Panc1 (cell line): ENCODE measurements at regions not wholly inside any gene's neighbourhood (a gene's known extent, or its start where the extent isn't known, plus 50 kb on each side); places are given as distances from the start of the nearest gene placed in this dataset.

Experiments
- ATAC-seq: fragments of 200-7000 bp; cut with Tn5 transposase; 2 replicates; pipeline ENCODE4 v1.9.1; 2020; ENCODE audit warnings: mild to moderate bottlenecking, moderate library complexity
- BruUV-seq: library from RNA; stranded (reverse); fragments of 400-500 nt; replicated peaks from 2 replicates; lab custom pipeline; 2021; lab: Mats Ljungman, UMichigan
- CTCF ChIA-PET: fragments of 300-600 bp; sonication (Branson Sonifier 250); formaldehyde crosslinking; loops from one replicate; lab custom pipeline; 2022; ENCODE audit warnings: antibody characterized with exemption; lab: Charles Lee
- POLR2A ChIA-PET: fragments of 300-600 bp; sonication (Branson Sonifier 250); formaldehyde crosslinking; loops from one replicate; lab custom pipeline; 2022; ENCODE audit warnings: antibody characterized with exemption; lab: Charles Lee
- DNase-seq: peaks from one replicate; pipeline ENCODE4 v3.0.0-alpha.2; 2010; ENCODE audit warnings: low read depth, low spot score
- H3K27ac ChIP-seq: 2 replicates; pipeline ENCODE4 v1.5.1; 2011; ENCODE audit warnings: mild to moderate bottlenecking, low read length, inconsistent platforms
- H3K27me3 ChIP-seq: fragments of 200-500 bp; sonication (Bioruptor generic); 2 replicates; pipeline ENCODE4 v1.6.0; 2014; ENCODE audit warnings: low read length, inconsistent platforms; ENCODE audit not compliant: control insufficient read depth, insufficient read depth
- H3K36me3 ChIP-seq: fragments of 200-500 bp; sonication (Bioruptor generic); 2 replicates; pipeline ENCODE4 v1.5.1; 2014; ENCODE audit warnings: inconsistent platforms, mild to moderate bottlenecking, low read length, moderate library complexity; ENCODE audit not compliant: control insufficient read depth, insufficient read depth
- H3K4me1 ChIP-seq: 2 replicates; pipeline ENCODE4 v1.5.1; 2011; ENCODE audit warnings: inconsistent platforms, mild to moderate bottlenecking, low read length, moderate library complexity; ENCODE audit not compliant: control insufficient read depth, insufficient read depth
- H3K4me3 ChIP-seq, 2 experiments: 2 replicates each; pipeline ENCODE4 v1.5.1; 2011 to 2012; ENCODE audit warnings: low read depth in 2 of 2, low read length in 2 of 2, mild to moderate bottlenecking in 2 of 2, inconsistent platforms in 1 of 2, moderate library complexity in 1 of 2
- H3K9me3 ChIP-seq: fragments of 200-500 bp; sonication (Bioruptor generic); 2 replicates; pipeline ENCODE4 v1.5.1; 2014; ENCODE audit warnings: low read depth, mild to moderate bottlenecking, inconsistent platforms, low read length, moderate library complexity; ENCODE audit not compliant: control insufficient read depth, insufficient read depth
- SIN3A ChIP-seq: IDR thresholded peaks from 2 replicates; pipeline ENCODE4 v1.6.1; 2012; ENCODE audit warnings: low read depth, mild to moderate bottlenecking, low read length, moderate library complexity, borderline replicate concordance; ENCODE audit not compliant: insufficient read depth
- in situ Hi-C: cut with HindIII; loops from 2 replicates; pipeline ENCODE4 v1.10.0; 2016; ENCODE audit warnings: low sequenced_read_pairs, low pct_unique_long_range_greater_than_20kb
- intact Hi-C: fragments of 100-400 bp; cut with micrococcal nuclease; formaldehyde crosslinking; loops from one replicate; pipeline ENCODE4 v1.10.0; 2022; ENCODE audit not compliant: unreplicated experiment
- TF ChIP-seq, protein P1 (sequence below), 2 experiments: IDR thresholded peaks; 2 replicates each; pipeline ENCODE4 v1.6.1; 2011 to 2012; ENCODE audit warnings: low read depth in 2 of 2, control low read depth in 1 of 2, low read length in 1 of 2, mild to moderate bottlenecking in 1 of 2, moderate library complexity in 1 of 2; ENCODE audit not compliant: insufficient read depth in 1 of 2
- TF ChIP-seq, protein P2 (sequence below): fragments of 450-650 bp; IDR thresholded peaks from 2 replicates; pipeline ENCODE4 v1.5.1; 2017; ENCODE audit warnings: mild to moderate bottlenecking

DNA sequence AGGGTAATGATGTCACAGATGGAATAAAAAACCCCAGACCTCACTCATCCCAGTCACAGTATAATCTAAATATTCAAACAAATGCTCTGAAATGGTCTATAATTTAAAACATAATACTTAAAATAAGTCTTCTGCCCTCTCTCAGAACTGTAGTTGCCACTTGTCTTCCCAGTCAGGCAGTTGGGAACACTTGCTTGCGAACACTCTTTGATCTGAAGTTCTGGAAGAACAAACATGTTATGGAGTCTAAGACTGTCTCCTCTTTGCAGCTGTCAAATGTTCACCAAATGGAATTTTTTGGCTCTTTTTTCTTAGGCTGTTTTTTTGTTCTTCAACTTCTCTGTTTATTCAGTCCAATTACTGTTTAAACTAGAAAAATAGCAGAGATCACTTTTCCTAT is 711.1 kb upstream of the GOLIM4 start:
- Histone ChIP-seq H3K9me3 (no peaks in the 10 kb centered on the region), H3K27ac (no peak overlapping the region), H3K4me3 (no peak overlapping the region), H3K36me3 (no peaks in the 10 kb centered on the region), H3K27me3 (no peaks in the 10 kb centered on the region), H3K4me1 (no peaks in the 10 kb centered on the region)
- CTCF ChIA-PET, result no interaction called here
- no TSS peak for BruUV-seq
- in situ Hi-C loops (no loop called here), intact Hi-C loops (no loop called here)
- POLR2A ChIA-PET, result no interaction called here
- TF ChIP-seq, protein P1, sequence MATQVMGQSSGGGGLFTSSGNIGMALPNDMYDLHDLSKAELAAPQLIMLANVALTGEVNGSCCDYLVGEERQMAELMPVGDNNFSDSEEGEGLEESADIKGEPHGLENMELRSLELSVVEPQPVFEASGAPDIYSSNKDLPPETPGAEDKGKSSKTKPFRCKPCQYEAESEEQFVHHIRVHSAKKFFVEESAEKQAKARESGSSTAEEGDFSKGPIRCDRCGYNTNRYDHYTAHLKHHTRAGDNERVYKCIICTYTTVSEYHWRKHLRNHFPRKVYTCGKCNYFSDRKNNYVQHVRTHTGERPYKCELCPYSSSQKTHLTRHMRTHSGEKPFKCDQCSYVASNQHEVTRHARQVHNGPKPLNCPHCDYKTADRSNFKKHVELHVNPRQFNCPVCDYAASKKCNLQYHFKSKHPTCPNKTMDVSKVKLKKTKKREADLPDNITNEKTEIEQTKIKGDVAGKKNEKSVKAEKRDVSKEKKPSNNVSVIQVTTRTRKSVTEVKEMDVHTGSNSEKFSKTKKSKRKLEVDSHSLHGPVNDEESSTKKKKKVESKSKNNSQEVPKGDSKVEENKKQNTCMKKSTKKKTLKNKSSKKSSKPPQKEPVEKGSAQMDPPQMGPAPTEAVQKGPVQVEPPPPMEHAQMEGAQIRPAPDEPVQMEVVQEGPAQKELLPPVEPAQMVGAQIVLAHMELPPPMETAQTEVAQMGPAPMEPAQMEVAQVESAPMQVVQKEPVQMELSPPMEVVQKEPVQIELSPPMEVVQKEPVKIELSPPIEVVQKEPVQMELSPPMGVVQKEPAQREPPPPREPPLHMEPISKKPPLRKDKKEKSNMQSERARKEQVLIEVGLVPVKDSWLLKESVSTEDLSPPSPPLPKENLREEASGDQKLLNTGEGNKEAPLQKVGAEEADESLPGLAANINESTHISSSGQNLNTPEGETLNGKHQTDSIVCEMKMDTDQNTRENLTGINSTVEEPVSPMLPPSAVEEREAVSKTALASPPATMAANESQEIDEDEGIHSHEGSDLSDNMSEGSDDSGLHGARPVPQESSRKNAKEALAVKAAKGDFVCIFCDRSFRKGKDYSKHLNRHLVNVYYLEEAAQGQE (IDR thresholded peaks at IDR 0.05; ENCODE audit: insufficient read depth in 1 of 2, low read depth in 2 of 2, low read length in 1 of 2), result no peak
- no peak for TF ChIP-seq SIN3A
- TF ChIP-seq, protein P2, sequence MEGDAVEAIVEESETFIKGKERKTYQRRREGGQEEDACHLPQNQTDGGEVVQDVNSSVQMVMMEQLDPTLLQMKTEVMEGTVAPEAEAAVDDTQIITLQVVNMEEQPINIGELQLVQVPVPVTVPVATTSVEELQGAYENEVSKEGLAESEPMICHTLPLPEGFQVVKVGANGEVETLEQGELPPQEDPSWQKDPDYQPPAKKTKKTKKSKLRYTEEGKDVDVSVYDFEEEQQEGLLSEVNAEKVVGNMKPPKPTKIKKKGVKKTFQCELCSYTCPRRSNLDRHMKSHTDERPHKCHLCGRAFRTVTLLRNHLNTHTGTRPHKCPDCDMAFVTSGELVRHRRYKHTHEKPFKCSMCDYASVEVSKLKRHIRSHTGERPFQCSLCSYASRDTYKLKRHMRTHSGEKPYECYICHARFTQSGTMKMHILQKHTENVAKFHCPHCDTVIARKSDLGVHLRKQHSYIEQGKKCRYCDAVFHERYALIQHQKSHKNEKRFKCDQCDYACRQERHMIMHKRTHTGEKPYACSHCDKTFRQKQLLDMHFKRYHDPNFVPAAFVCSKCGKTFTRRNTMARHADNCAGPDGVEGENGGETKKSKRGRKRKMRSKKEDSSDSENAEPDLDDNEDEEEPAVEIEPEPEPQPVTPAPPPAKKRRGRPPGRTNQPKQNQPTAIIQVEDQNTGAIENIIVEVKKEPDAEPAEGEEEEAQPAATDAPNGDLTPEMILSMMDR, result no peak
- DNase-seq (no peak), ATAC-seq (no peak)

DNA sequence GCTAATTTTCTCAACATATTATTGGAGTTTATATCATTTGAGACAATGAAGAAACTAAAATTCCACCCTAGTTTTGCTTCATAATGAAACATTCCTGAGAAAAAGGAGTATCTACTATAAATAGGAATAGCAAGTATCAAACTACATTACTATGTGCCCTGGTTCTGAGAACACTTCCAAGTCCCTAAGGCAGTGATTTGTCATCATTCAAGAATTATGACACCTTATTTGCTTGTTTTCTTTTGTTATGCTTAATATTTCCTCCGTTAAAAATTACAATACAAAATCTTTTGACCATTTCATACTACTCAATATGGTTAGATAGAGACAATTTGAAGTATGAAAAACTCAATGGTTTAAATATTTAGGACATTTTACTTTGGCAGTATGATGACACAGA is 707.8 kb upstream of the GOLIM4 start:
- CTCF ChIA-PET, result no interaction called here
- Histone ChIP-seq H3K27ac (no peak overlapping the region), H3K4me3 (no peak overlapping the region), H3K27me3 (no peaks in the 10 kb centered on the region), H3K36me3 (no peaks in the 10 kb centered on the region), H3K9me3 (no peaks in the 10 kb centered on the region), H3K4me1 (no peaks in the 10 kb centered on the region)
- BruUV-seq, result no TSS peak
- POLR2A ChIA-PET, result no interaction called here
- intact Hi-C loops, result no loop called here
- DNase-seq, result no peak
- no peak for ATAC-seq
- in situ Hi-C loops, result no loop called here
- TF ChIP-seq, protein P2, result no peak
- TF ChIP-seq, protein P1 (IDR thresholded peaks at IDR 0.05; ENCODE audit: insufficient read depth in 1 of 2, low read depth in 2 of 2, low read length in 1 of 2), result no peak
- TF ChIP-seq SIN3A, result no peak
